Glutamatergic neuron (in vitro differentiated cells): ENCODE measurements at regions not wholly inside any gene's neighbourhood (a gene's known extent, or its start where the extent isn't known, plus 50 kb on each side); places are given as distances from the start of the nearest gene placed in this dataset.

ENCODE experiments used
- DNase-seq: peaks from one replicate; pipeline ENCODE4 v3.0.0; 2022
- H3K27ac Mint-ChIP-seq: one replicate; pipeline ENCODE4 v1.8.0; 2020; ENCODE audit warnings: mild to moderate bottlenecking, mixed read lengths, inconsistent platforms; ENCODE audit not compliant: unreplicated experiment
- H3K27me3 Mint-ChIP-seq: one replicate; pipeline ENCODE4 v1.8.0; 2020; ENCODE audit warnings: mild to moderate bottlenecking, moderate library complexity, mixed read lengths, inconsistent platforms; ENCODE audit not compliant: unreplicated experiment
- H3K36me3 Mint-ChIP-seq: one replicate; pipeline ENCODE4 v1.8.0; 2020; ENCODE audit warnings: mild to moderate bottlenecking, mixed read lengths, inconsistent platforms; ENCODE audit not compliant: unreplicated experiment
- H3K4me1 Mint-ChIP-seq: one replicate; pipeline ENCODE4 v1.8.0; 2020; ENCODE audit warnings: mild to moderate bottlenecking, low read depth, mixed read lengths, inconsistent platforms; ENCODE audit not compliant: unreplicated experiment
- H3K4me3 Mint-ChIP-seq: one replicate; pipeline ENCODE4 v1.8.0; 2020; ENCODE audit warnings: mild to moderate bottlenecking, mixed read lengths, inconsistent platforms; ENCODE audit not compliant: unreplicated experiment
- H3K9me3 Mint-ChIP-seq: one replicate; pipeline ENCODE4 v1.8.0; 2020; ENCODE audit warnings: mild to moderate bottlenecking, moderate library complexity, mixed read lengths, inconsistent platforms; ENCODE audit not compliant: unreplicated experiment
- CTCF ChIP-seq: fragments of 200-600 bp; sonication (generic); IDR thresholded peaks from one replicate; pipeline ENCODE4 v1.5.0; 2021; ENCODE audit not compliant: partially characterized antibody, unreplicated experiment

GRCh38 chr1:80778094-80778840, 1022.5 kb upstream of the ADGRL2 start:
- TF ChIP-seq CTCF: no peak
- no peak for DNase-seq
- H3K36me3 Mint-ChIP-seq: no peaks in the 10 kb centered on the region
- peaks cover 1% of the 10 kb centered on the region for H3K9me3 Mint-ChIP-seq
- H3K4me1 Mint-ChIP-seq: no peaks in the 10 kb centered on the region
- no peak overlapping the region for H3K27ac Mint-ChIP-seq
- H3K27me3 Mint-ChIP-seq: no peaks in the 10 kb centered on the region
- no peak overlapping the region for H3K4me3 Mint-ChIP-seq

GRCh38 chr1:80776266-80776665, 1024.5 kb upstream of the ADGRL2 start:
- H3K4me1 Mint-ChIP-seq: no peaks in the 10 kb centered on the region
- no peak for TF ChIP-seq CTCF
- no peak overlapping the region for H3K27ac Mint-ChIP-seq
- no peaks in the 10 kb centered on the region for H3K27me3 Mint-ChIP-seq
- no peak overlapping the region for H3K4me3 Mint-ChIP-seq
- no peaks in the 10 kb centered on the region for H3K36me3 Mint-ChIP-seq
- H3K9me3 Mint-ChIP-seq: peaks cover 1% of the 10 kb centered on the region
- no peak for DNase-seq

GRCh38 chr1:80769208-80769750, 1031.5 kb upstream of the ADGRL2 start:
- H3K36me3 Mint-ChIP-seq: no peaks in the 10 kb centered on the region
- peaks cover 4% of the 10 kb centered on the region for H3K4me1 Mint-ChIP-seq
- H3K9me3 Mint-ChIP-seq: no peaks in the 10 kb centered on the region
- H3K27me3 Mint-ChIP-seq: no peaks in the 10 kb centered on the region
- H3K27ac Mint-ChIP-seq: no peak overlapping the region
- no peak for TF ChIP-seq CTCF
- no peak overlapping the region for H3K4me3 Mint-ChIP-seq
- no peak for DNase-seq

GRCh38 chr1:80767711-80768110, 1033.0 kb upstream of the ADGRL2 start:
- no peak for TF ChIP-seq CTCF
- Mint-ChIP-seq H3K9me3 (no peaks in the 10 kb centered on the region), H3K4me3 (no peak overlapping the region), H3K27ac (no peak overlapping the region), H3K27me3 (no peaks in the 10 kb centered on the region), H3K36me3 (no peaks in the 10 kb centered on the region), H3K4me1 (peaks cover 4% of the 10 kb centered on the region)
- DNase-seq: no peak

GRCh38 chr1:80759354-80759753, 1041.4 kb upstream of the ADGRL2 start:
- H3K4me1 Mint-ChIP-seq: no peaks in the 10 kb centered on the region
- no peak overlapping the region for H3K27ac Mint-ChIP-seq
- no peaks in the 10 kb centered on the region for H3K27me3 Mint-ChIP-seq
- no peak for DNase-seq
- no peak for TF ChIP-seq CTCF
- no peaks in the 10 kb centered on the region for H3K36me3 Mint-ChIP-seq
- H3K9me3 Mint-ChIP-seq: no peaks in the 10 kb centered on the region
- H3K4me3 Mint-ChIP-seq: no peak overlapping the region
